ENCODE measurements at regions not wholly inside any gene's neighbourhood (a gene's known extent, or its start where the extent isn't known, plus 50 kb on each side); places are given as distances from the start of the nearest gene placed in this dataset.
"Not testable (repeated sequence)": the region's sequence is repeated elsewhere in the genome, so short reads cannot be mapped to it uniquely, and the experiment has no call there.

DNA sequence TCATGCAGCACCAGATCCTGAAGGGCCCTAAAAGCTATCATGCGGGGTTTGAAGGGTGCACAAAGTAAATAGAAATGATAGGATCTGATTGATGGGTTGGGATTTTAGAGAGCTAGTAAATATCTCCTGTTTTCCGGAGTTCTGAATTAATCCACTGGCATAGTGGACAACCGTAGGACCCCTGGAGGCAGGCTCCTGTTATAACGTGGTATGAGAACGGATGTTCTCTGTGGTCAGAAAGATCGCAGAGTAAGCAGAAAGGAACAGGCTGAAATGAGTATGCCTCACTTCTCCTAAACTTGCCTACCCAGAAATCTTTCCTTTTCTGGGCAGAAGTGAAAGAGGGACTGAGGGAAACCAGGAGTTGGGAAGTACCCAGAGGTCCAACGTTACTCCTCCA, 470.8 kb downstream of the AJAP1 start:
- no peak for DNase-seq
- Histone ChIP-seq H2AFZ (ENCODE audit: low read depth, low read length) (no peak overlapping the region), H3K27ac (ENCODE audit: low read length) (no peak overlapping the region), H4K20me1 (ENCODE audit: insufficient read depth, low read length) (no peaks in the 10 kb centered on the region), H3K9ac (ENCODE audit: low read depth, low read length) (no peak overlapping the region), H3K79me2 (ENCODE audit: insufficient read depth, low read length) (no peaks in the 10 kb centered on the region), H3K36me3 (ENCODE audit: insufficient read depth, low read length) (no peaks in the 10 kb centered on the region), H3K4me2 (ENCODE audit: insufficient read depth, low read length) (no peak overlapping the region), H3K27me3 (ENCODE audit: insufficient read depth, low read length, poor library complexity) (no peaks in the 10 kb centered on the region), H3K9me3 (ENCODE audit: insufficient read depth, low read length, severe bottlenecking) (no peaks in the 10 kb centered on the region), H3K4me3 (ENCODE audit: low read depth in 1 of 2, low read length in 2 of 2) (no peak overlapping the region), H3K4me1 (ENCODE audit: insufficient read depth, low read length) (no peaks in the 10 kb centered on the region)
- ATAC-seq (ENCODE audit: insufficient read depth, low read depth): no peak
- TF ChIP-seq, protein P1, sequence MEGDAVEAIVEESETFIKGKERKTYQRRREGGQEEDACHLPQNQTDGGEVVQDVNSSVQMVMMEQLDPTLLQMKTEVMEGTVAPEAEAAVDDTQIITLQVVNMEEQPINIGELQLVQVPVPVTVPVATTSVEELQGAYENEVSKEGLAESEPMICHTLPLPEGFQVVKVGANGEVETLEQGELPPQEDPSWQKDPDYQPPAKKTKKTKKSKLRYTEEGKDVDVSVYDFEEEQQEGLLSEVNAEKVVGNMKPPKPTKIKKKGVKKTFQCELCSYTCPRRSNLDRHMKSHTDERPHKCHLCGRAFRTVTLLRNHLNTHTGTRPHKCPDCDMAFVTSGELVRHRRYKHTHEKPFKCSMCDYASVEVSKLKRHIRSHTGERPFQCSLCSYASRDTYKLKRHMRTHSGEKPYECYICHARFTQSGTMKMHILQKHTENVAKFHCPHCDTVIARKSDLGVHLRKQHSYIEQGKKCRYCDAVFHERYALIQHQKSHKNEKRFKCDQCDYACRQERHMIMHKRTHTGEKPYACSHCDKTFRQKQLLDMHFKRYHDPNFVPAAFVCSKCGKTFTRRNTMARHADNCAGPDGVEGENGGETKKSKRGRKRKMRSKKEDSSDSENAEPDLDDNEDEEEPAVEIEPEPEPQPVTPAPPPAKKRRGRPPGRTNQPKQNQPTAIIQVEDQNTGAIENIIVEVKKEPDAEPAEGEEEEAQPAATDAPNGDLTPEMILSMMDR (IDR thresholded peaks at IDR 0.05; ENCODE audit: borderline replicate concordance, extremely low read depth, low read length, poor library complexity, severe bottlenecking): no peak
- TF ChIP-seq EZH2 (IDR thresholded peaks at IDR 0.05; ENCODE audit: borderline replicate concordance, low read depth, low read length, severe bottlenecking): no peak

DNA sequence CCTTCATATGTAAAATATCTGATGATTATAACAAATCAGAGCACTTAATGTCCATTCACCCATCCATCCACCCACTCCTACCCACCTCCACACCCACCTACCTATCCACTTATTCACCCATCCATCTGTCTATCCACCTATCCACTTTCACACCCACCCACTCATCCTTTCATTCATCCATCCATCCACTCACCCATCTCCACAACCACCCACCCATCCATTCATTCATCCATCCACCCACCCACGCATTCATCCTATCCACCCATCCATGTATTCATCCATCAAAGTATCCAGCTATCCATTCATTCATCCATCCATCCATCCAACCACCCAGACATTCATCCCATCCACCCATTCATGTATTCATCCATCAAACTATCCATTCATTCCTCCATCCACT, 466.1 kb downstream of the AJAP1 start:
- Histone ChIP-seq H3K4me2 (ENCODE audit: insufficient read depth, low read length) (no peak overlapping the region), H3K27ac (ENCODE audit: low read length) (no peak overlapping the region), H3K27me3 (ENCODE audit: insufficient read depth, low read length, poor library complexity) (no peaks in the 10 kb centered on the region), H4K20me1 (ENCODE audit: insufficient read depth, low read length) (no peaks in the 10 kb centered on the region), H3K4me1 (ENCODE audit: insufficient read depth, low read length) (no peaks in the 10 kb centered on the region), H3K79me2 (ENCODE audit: insufficient read depth, low read length) (no peaks in the 10 kb centered on the region), H3K9me3 (ENCODE audit: insufficient read depth, low read length, severe bottlenecking) (no peaks in the 10 kb centered on the region), H3K36me3 (ENCODE audit: insufficient read depth, low read length) (no peaks in the 10 kb centered on the region), H3K4me3 (ENCODE audit: low read depth in 1 of 2, low read length in 2 of 2) (no peak overlapping the region), H2AFZ (ENCODE audit: low read depth, low read length) (no peak overlapping the region), H3K9ac (ENCODE audit: low read depth, low read length) (no peak overlapping the region)
- TF ChIP-seq, protein P1 (IDR thresholded peaks at IDR 0.05; ENCODE audit: borderline replicate concordance, extremely low read depth, low read length, poor library complexity, severe bottlenecking): no peak
- no peak for TF ChIP-seq EZH2 (IDR thresholded peaks at IDR 0.05; ENCODE audit: borderline replicate concordance, low read depth, low read length, severe bottlenecking)
- no peak for DNase-seq
- no peak for ATAC-seq (ENCODE audit: insufficient read depth, low read depth)

DNA sequence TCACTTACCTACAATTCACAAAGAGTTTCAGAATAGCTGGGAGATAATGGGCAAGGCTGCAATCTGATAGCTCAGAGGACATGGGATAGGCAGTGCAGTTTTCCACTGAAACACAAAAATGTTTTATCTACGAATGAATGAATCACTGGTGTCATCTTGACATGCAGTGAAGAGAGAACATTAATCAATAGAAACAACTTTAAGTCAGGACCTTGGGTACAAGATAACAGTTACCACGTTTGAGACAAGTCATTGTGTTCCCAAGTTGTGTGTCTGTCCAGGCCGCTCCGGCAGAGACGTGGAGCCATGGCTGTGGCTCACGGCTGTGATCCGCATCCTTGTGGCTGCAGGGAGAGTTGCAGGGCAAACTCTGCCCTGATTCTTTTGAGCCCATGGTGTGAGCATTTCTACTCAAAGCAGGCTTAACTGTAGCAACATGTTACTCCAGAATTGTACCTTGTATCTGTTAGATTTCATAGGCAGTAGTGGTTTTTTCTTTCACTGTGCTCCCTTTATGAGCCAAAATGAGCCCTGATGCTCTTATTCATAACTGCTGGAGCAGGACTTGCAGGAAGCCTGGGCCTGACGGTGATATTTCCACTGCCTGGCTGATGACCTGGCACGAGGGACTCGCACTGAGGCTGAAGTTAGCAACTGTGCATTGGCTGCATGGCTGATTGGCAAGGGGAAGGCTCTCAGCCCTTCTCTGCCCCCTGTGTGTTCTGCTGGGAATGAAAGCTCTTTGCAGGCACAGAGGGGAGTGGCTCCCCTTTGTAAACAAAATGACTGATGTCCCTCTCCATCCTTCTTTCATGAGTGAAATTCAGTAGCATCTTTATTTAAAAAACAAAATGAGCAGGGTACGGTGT, 465.2 kb downstream of the AJAP1 start:
- Histone ChIP-seq H3K9me3 (ENCODE audit: insufficient read depth, low read length, severe bottlenecking) (no peaks in the 10 kb centered on the region), H3K4me1 (ENCODE audit: insufficient read depth, low read length) (no peaks in the 10 kb centered on the region), H3K27me3 (ENCODE audit: insufficient read depth, low read length, poor library complexity) (no peaks in the 10 kb centered on the region), H3K4me2 (ENCODE audit: insufficient read depth, low read length) (no peak overlapping the region), H3K4me3 (ENCODE audit: low read depth in 1 of 2, low read length in 2 of 2) (no peak overlapping the region), H3K9ac (ENCODE audit: low read depth, low read length) (no peak overlapping the region), H4K20me1 (ENCODE audit: insufficient read depth, low read length) (no peaks in the 10 kb centered on the region), H3K79me2 (ENCODE audit: insufficient read depth, low read length) (no peaks in the 10 kb centered on the region), H3K27ac (ENCODE audit: low read length) (no peak overlapping the region), H3K36me3 (ENCODE audit: insufficient read depth, low read length) (no peaks in the 10 kb centered on the region), H2AFZ (ENCODE audit: low read depth, low read length) (no peak overlapping the region)
- no peak for DNase-seq
- no peak for TF ChIP-seq EZH2 (IDR thresholded peaks at IDR 0.05; ENCODE audit: borderline replicate concordance, low read depth, low read length, severe bottlenecking)
- TF ChIP-seq, protein P1 (IDR thresholded peaks at IDR 0.05; ENCODE audit: borderline replicate concordance, extremely low read depth, low read length, poor library complexity, severe bottlenecking): no peak
- no peak for ATAC-seq (ENCODE audit: insufficient read depth, low read depth)

DNA sequence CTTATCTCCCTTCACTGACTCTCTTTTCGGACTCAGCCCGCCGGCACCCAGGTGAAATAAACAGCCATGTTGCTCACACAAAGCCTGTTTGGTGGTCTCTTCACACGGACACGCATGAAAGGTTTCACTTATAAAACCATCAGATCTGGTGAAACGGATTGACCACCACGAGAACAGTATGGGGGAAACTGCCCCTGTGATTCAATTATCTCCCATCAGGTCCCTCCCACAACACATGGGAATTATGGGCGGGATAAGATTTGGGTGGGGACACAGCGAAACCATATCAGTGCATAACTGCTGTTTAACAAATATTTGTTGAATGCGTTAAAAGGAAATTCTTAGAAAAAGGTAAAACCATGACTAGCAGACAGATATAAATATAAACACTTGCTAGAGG, 464.4 kb downstream of the AJAP1 start:
- not testable (repeated sequence) for H3K4me2 ChIP-seq (ENCODE audit: insufficient read depth, low read length); H3K4me3 ChIP-seq (ENCODE audit: low read depth in 1 of 2, low read length in 2 of 2); H3K27me3 ChIP-seq (ENCODE audit: insufficient read depth, low read length, poor library complexity); H3K4me1 ChIP-seq (ENCODE audit: insufficient read depth, low read length); H3K27ac ChIP-seq (ENCODE audit: low read length); DNase-seq; H2AFZ ChIP-seq (ENCODE audit: low read depth, low read length); H3K9me3 ChIP-seq (ENCODE audit: insufficient read depth, low read length, severe bottlenecking); H3K79me2 ChIP-seq (ENCODE audit: insufficient read depth, low read length); H3K9ac ChIP-seq (ENCODE audit: low read depth, low read length); ATAC-seq (ENCODE audit: insufficient read depth, low read depth); H3K36me3 ChIP-seq (ENCODE audit: insufficient read depth, low read length); H4K20me1 ChIP-seq (ENCODE audit: insufficient read depth, low read length)

DNA sequence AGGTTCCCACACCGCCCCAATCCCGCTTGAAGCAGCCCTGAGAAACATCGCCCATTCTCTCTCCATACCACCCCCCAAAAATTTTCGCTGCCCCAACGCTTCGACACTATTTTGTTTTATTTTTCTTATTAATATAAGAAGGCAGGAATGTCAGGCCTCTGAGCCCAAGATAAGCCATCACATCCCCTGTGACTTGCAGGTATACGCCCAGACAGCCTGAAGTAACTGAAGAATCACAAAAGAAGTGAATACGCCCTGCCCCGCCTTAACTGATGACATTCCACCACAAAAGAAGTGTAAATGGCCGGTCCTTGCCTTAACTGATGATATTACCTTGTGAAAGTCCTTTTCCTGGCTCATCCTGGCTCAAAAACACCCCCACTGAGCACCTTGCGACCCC, 463.9 kb downstream of the AJAP1 start:
- not testable (repeated sequence) for H3K27ac ChIP-seq (ENCODE audit: low read length); H3K79me2 ChIP-seq (ENCODE audit: insufficient read depth, low read length); H3K9me3 ChIP-seq (ENCODE audit: insufficient read depth, low read length, severe bottlenecking); H3K4me3 ChIP-seq (ENCODE audit: low read depth in 1 of 2, low read length in 2 of 2); H3K27me3 ChIP-seq (ENCODE audit: insufficient read depth, low read length, poor library complexity); H3K4me1 ChIP-seq (ENCODE audit: insufficient read depth, low read length); ATAC-seq (ENCODE audit: insufficient read depth, low read depth); H3K9ac ChIP-seq (ENCODE audit: low read depth, low read length); H3K36me3 ChIP-seq (ENCODE audit: insufficient read depth, low read length); DNase-seq; H3K4me2 ChIP-seq (ENCODE audit: insufficient read depth, low read length); H4K20me1 ChIP-seq (ENCODE audit: insufficient read depth, low read length); H2AFZ ChIP-seq (ENCODE audit: low read depth, low read length)
